DND-41 (cell line): ENCODE measurements at regions not wholly inside any gene's neighbourhood (a gene's known extent, or its start where the extent isn't known, plus 50 kb on each side); places are given as distances from the start of the nearest gene placed in this dataset.

Experiments used
- EZH2 ChIP-seq: IDR thresholded peaks from 3 replicates; pipeline ENCODE4 v1.6.1; 2012; ENCODE audit warnings: borderline replicate concordance, low read depth, mild to moderate bottlenecking, moderate library complexity, low read length, inconsistent platforms; ENCODE audit not compliant: severe bottlenecking
- TF ChIP-seq, protein P1 (sequence below): IDR thresholded peaks from 2 replicates; pipeline ENCODE4 v1.5.1; 2012; ENCODE audit warnings: borderline replicate concordance, low read length, moderate library complexity, mild to moderate bottlenecking; ENCODE audit not compliant: poor library complexity, severe bottlenecking; ENCODE audit errors: extremely low read depth

DNA sequence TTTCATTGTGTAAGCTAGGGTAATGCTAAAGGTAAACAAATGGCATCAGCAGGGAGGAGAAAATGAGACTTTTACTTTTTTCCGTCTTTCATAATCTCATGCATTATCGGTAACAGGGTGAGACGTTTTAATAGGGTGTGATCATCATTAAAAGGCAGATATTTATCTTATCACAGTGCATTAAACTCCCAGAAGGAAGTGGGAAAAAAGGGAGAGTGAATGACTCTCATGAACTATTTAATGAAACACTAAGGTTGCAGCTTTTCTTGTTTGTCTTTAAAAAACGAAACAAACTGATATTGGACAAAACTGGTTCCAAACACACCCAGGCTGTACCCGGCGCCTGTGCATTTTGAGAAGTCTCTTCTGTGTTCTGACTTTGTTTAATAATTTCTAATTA, 1936.8 kb upstream of the PIK3C3 start:
- TF ChIP-seq, protein P1, sequence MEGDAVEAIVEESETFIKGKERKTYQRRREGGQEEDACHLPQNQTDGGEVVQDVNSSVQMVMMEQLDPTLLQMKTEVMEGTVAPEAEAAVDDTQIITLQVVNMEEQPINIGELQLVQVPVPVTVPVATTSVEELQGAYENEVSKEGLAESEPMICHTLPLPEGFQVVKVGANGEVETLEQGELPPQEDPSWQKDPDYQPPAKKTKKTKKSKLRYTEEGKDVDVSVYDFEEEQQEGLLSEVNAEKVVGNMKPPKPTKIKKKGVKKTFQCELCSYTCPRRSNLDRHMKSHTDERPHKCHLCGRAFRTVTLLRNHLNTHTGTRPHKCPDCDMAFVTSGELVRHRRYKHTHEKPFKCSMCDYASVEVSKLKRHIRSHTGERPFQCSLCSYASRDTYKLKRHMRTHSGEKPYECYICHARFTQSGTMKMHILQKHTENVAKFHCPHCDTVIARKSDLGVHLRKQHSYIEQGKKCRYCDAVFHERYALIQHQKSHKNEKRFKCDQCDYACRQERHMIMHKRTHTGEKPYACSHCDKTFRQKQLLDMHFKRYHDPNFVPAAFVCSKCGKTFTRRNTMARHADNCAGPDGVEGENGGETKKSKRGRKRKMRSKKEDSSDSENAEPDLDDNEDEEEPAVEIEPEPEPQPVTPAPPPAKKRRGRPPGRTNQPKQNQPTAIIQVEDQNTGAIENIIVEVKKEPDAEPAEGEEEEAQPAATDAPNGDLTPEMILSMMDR: no peak
- TF ChIP-seq EZH2: no peak
